ENCODE measurements at regions not wholly inside any gene's neighbourhood (a gene's known extent, or its start where the extent isn't known, plus 50 kb on each side); places are given as distances from the start of the nearest gene placed in this dataset.

- TF ChIP-seq CTCF (IDR thresholded peaks at IDR 0.05; ENCODE audit: insufficient read depth, low read length) = no peak
- no peak for TF ChIP-seq GABPA (IDR thresholded peaks at IDR 0.05; ENCODE audit: low read depth)
- TF ChIP-seq, protein P1, sequence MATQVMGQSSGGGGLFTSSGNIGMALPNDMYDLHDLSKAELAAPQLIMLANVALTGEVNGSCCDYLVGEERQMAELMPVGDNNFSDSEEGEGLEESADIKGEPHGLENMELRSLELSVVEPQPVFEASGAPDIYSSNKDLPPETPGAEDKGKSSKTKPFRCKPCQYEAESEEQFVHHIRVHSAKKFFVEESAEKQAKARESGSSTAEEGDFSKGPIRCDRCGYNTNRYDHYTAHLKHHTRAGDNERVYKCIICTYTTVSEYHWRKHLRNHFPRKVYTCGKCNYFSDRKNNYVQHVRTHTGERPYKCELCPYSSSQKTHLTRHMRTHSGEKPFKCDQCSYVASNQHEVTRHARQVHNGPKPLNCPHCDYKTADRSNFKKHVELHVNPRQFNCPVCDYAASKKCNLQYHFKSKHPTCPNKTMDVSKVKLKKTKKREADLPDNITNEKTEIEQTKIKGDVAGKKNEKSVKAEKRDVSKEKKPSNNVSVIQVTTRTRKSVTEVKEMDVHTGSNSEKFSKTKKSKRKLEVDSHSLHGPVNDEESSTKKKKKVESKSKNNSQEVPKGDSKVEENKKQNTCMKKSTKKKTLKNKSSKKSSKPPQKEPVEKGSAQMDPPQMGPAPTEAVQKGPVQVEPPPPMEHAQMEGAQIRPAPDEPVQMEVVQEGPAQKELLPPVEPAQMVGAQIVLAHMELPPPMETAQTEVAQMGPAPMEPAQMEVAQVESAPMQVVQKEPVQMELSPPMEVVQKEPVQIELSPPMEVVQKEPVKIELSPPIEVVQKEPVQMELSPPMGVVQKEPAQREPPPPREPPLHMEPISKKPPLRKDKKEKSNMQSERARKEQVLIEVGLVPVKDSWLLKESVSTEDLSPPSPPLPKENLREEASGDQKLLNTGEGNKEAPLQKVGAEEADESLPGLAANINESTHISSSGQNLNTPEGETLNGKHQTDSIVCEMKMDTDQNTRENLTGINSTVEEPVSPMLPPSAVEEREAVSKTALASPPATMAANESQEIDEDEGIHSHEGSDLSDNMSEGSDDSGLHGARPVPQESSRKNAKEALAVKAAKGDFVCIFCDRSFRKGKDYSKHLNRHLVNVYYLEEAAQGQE (IDR thresholded peaks at IDR 0.05; ENCODE audit: insufficient replicate concordance, low read depth) = no peak
- no peak for TF ChIP-seq POLR2AphosphoS5 (IDR thresholded peaks at IDR 0.05; ENCODE audit: low read depth)
- no peak for TF ChIP-seq SPI1 (IDR thresholded peaks at IDR 0.05; ENCODE audit: borderline replicate concordance, low read depth)
Measured at GRCh38 chr20:58001946-58002345, 226.5 kb downstream of the ANKRD60 start.
